D341Med (cell line): ENCODE measurements at regions not wholly inside any gene's neighbourhood (a gene's known extent, or its start where the extent isn't known, plus 50 kb on each side); places are given as distances from the start of the nearest gene placed in this dataset.
A peak's percentile ranks its signal among the peaks of the same experiment; 100 is the strongest.
"Not testable (repeated sequence)": the region's sequence is repeated elsewhere in the genome, so short reads cannot be mapped to it uniquely, and the experiment has no call there.

Experiments used
- DNase-seq: peaks from one replicate; pipeline ENCODE4 v3.0.0; 2012; ENCODE audit warnings: low spot score

DNA sequence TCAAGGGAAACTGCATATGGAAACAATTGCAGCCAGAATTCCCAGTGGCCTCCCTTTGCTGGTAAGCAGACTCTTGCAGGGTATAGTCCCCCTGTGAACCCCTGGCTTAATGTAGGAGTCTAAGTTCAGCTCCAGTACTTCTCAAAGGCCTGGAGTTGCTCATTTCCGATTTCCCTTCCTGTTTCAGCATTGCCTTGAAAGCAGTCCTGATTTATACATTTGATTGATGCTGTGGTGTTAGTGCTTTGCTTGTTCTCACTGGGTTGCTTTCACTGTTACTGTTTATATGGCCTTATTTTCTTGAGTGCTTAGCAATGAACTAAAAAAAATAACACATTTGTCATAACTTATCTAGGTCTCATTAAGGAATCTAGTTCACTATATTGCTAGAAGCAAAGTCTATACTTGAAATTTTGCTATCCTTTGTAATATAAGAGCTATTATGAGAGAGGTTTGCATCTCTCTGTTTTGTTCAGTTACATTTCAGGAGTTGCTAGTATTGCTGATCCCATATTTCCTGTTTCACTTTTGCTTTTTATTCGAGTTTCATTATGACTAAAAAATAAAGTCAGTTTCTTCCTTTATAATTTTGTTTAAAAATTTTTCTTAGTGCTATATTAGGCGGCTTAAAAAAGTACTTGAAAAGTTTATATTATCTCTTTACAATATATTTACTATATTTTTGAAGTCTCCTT is 122.4 kb upstream of the NMUR2 start:
- no peak for DNase-seq

DNA sequence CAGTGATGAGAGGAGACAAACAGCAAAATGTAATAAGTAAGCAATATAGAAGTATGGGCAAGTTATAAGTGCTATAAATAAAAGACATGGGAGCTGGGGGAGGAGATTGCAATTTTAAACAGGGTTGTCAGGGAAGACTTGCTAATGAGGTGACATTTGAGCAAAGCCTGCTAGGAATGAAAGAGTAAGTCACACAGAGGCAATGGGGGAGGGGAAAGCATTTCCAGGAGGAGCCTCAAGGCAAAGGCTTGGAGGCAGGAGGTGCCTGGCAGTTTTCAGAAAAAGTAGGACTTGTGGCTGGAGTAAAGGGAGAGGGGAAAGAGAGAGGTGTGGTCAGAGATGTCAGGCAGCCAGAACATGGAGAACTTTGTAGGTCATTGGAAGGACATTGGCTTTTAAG is 124.4 kb upstream of the NMUR2 start:
- no peak for DNase-seq

DNA sequence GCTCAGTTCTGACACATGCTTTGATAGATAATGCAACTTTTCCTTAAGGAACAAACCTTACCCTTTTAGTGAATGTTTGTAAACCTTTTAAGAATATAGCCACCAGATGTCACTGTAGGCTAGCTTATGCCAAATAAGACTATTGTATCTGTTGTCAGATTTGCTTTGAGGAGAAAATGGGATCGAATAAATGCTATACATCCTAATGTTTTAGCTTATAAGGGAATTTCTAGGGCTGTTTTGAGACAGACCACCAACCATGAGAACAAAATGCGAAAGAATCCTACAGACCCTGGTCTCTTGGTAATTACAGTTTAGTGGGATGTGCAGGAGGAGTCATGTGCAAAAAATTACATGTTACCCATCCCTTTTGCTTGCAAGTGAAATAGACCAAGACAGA is 127.6 kb upstream of the NMUR2 start:
- peak; percentile 29 for DNase-seq

DNA sequence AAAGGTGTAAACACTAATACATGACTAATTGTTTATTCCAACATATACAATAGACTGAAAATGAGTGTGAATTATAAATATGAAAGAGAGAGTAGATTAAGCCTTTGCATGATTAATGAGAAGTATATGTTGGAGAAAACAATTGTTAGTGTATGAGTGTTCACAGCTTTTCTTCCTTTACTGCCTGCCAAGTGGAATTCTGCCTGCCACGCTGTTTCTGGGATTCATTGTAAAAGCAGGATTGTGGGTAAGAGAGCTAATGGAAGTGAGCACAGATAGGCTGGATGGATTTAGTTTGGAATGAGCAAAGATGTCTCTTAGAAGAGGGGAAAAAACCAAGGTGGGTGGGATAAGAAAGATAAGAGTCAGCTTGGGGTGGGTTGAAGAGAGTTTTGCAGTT is 129.6 kb upstream of the NMUR2 start:
- DNase-seq, result no peak

DNA sequence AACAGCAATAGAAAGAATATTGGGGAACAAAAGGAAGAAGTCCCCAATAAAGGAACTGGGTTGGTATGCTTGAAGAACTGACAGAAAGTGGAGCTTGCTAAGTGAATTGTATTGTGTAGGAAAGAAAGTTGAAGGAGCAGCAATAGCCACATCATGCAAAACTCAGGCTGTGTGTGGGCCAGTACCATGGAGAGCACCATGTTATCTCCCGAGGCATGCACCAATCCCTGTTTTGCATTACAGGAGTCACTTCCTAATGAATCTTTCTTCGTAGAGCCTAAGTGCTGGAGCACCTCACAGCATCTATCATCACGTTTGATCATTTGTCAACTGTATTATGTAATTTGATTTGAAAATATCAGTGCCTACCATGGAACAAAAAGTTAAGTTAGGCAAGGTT is 137.7 kb upstream of the NMUR2 start:
- no peak for DNase-seq

DNA sequence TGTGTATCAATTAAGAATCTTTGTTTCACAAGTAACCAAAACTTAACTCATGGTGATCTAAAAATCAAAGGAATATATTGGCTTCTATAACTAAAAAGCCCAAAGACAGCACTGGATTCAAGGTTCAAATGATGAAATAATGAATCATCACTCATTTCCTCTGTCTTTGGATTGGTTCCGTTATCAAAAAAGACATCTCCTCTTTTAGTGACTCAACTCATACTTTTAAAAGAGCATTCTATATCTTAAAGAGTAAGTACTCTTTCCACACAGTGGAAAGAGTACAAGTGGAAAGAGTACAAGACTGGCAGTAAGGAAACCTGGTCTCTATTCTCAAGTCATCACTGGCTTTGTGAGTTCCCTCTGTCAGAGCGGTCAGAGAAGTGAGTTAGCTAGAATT is 141.4 kb upstream of the NMUR2 start:
- no peak for DNase-seq

DNA sequence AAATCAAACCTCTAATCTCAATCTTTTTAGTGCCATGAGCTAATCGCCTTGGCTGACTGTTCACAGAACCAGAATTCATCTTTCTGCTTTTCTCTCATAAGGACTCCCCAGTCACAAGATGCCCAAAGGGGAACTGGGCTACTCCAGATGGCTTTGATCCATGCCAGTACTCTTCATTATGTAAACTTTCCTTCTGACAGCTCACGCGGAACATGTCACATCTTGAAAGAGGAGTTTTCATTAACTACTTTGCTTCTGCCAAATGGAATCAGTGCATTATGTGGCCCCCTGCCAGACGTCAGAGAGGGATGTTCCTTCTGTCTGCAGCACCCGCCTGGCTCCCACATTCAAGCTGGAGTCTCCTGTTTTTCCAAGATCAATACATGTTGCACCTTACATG is 142.1 kb upstream of the NMUR2 start:
- no peak for DNase-seq

DNA sequence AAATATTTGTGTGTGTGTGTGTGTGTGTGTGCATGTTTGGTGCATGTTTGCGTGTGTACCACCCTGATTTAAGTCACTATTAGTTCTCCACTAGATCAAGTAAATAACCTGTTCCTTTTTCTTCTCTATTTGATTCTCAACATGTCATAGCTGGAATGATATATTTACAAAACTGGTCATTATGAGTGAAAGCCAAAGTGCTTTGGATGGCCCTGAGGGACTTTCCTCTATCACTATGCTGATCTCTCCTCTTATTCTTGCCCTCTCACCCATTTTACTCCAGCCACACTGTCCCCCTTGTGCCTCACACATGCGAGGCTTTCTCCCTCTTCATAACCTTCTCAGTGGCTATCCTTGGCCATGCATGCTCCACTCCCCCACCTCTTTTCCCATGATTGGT is 144.6 kb upstream of the NMUR2 start:
- no peak for DNase-seq

DNA sequence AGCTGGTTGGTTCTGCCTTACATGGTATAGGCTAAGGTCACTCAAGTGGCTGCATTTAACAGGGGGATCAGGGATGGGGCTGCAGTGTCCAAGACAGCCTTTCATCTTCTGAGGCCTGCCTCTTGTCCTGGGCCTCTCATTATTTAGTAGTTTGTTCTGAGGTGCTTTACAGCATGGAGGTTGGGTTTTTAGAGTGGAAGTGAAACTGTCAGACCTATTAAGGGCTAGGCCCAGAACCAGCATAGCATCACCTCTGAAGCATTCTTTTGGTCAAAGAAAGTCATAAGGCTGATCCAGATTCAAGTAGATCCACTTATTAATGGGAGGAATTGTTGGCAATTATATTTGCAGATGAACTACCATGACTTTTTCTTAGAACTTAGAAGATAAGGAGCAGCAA is 146.0 kb upstream of the NMUR2 start:
- DNase-seq, result no peak

DNA sequence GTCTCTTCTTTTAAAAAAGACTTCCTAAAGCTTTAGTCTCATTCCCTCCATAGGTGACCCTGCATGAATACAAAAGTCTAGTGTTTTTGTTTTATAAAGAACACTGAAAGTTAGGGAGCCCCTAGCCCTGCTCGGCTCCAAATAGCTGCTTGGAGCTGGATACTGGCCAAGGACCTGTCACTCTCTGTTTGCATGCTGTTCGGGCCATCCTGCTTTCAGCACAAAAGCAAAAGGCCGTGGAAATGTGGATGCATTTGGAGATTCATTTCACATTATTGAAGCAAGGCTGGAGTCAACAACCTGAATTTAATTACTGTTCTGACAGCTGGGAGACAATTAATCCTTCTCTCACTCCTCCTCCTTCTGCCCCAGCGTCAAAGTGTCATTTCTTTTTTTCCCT is 151.7 kb upstream of the NMUR2 start:
- peak; percentile 22 for DNase-seq

DNA sequence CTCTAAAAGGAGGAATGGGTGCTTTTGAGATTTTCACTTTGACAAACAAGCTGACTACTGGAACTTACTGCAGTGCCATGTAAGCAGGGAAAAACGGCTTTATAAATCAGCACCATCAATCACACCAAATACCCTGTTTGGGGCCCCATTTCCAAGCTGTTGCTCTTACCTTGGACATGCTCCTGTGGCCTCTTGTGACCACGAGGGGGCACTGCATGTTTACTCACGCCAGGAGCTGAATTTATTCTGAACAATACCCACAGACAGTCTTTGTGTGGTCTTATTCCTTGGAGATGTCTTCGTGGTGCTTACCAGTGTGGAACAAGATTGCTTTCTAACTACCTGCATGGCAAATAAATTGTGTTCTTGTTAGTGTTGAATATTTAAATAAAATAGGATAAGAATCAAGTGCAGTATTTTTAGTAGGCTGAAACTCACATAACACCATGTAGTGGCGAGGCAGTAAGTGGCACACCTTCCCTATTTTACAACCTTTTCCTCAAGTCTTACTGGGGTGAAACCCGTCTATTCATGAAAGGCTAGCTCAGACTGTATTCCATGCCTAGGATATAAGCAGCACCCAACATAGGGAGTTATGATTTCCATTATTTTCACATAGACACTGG is 155.5 kb upstream of the NMUR2 start:
- DNase-seq, result peak; percentile 61

DNA sequence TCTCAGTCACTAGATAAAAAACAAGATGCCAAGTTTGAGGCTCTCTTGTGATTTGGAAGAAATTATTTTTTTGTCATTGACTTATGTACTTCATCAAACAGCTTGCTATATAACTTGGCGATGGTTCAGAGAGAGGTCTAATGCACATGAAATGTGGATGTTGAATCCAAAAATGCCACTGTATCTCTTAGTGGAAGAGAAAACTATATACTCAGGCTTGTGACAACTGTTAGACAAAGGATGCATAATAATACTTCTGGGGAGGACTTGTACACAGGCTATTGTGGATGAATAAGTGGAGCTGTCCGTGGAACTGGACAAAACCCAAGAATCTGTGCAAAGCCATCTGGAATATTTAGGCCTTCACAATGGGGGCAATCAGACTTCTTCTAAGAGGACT is 162.9 kb upstream of the NMUR2 start:
- no peak for DNase-seq

DNA sequence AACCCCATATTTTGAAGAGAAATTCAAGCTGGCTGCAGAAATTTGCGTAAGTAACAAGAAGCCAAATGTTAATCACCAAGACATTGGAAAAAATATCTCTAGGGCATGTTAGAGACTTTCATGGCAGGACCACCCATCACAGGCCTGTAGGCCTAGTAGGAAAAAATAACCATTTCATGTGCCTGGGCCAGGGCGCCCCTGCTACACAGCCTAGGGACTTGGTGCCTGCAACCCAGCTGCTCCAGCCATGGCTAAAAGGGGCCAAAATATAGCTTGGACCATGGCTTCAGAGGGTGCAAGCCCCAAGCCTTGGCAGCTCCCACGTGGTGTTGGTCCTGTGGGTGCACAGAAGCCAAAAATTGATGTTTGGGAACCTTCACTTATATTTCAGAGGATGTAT is 167.7 kb upstream of the NMUR2 start:
- no peak for DNase-seq

DNA sequence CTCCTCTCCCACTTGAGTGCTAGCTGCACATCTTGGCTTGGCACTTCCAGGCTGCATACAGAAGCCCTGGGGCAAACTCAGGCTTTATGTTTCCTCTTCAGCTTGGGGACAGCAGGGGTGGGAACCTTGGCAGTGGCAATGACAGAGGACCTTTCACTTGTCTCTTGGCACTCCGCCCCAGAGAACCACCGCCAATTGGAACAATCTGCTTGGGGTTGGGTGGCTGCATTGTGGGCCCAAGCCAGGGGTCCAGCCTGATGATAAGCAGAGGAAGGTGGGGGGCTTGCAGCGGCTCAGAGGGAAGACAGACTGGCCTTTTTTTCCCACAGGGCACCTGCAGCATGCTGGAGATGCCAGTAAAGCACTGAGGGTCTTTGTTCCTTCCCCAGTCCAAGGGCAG is 179.0 kb upstream of the NMUR2 start:
- no peak for DNase-seq

DNA sequence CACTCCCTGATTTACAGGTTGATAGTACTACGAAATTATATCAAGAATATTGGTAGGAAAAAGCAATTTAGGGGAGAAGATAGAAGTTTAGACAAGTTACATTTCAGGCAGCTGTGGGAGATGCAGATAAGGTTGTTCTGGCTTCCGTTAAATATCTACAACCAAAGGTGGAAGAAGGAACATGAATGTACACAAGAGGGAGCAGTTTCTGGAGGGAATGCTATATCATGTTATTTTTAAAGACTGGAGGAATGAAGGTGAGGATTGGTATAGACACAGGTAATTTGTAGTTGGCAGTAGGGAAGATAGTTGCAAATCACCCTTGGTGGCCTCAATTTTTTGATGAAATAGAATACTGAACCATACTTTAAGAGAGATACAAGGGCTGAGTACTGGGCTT is 187.3 kb upstream of the NMUR2 start:
- DNase-seq, result no peak

DNA sequence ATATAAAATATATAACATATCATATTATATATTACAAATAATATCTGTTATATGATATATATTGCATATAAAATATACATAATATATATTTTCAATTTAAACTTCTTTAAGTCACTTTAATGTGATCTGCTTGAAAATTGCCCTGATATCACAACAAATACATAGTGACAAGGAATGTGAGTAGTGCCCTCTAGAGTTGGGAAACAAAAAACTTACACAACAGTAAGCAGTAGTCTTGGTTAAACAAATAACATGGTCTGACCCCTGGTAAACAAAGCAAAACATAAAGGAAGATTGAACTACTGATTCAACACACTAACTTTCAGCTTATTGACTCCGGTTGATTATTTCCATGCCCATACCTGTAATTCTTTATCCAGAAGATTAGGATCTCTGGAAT is 188.3 kb upstream of the NMUR2 start:
- DNase-seq, result no peak

DNA sequence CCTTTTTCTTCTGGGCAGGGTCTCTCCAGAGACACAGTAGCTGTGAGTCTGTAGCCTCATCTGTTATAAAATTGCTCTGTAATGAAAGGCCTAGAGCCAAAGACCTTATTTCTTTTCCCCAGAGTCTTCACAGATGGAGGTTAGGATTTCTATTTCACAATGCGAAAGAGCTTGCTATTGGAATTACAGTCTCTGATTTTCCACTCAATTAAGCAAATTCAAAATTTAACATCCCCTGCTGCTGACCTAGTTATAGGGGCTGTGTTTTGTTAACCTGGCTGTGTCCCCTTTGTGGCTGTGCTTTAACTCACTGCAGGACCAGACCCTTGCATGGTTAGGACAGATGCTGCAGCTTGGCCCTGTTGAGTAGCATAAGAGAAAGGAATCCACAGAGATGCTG is 190.3 kb upstream of the NMUR2 start:
- DNase-seq, result no peak

DNA sequence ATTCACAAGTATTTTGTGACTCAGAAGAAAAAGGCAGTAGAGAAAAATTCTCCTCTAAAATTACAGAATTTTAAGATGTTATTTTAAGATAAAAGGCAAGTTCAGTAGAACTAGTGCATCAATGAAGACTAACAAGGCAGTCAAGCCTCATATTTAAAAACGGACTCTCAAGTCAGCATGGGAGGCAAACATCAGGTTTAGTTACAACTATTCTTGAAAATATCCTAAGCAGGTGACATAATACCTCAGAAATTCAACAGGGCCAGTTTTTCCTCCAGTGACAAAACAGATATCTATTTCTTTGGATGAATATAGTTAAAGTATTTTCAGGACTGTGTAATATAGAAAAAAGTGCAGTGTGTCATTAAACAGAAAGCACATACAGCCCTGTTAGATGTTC is 194.0 kb upstream of the NMUR2 start:
- no peak for DNase-seq

DNA sequence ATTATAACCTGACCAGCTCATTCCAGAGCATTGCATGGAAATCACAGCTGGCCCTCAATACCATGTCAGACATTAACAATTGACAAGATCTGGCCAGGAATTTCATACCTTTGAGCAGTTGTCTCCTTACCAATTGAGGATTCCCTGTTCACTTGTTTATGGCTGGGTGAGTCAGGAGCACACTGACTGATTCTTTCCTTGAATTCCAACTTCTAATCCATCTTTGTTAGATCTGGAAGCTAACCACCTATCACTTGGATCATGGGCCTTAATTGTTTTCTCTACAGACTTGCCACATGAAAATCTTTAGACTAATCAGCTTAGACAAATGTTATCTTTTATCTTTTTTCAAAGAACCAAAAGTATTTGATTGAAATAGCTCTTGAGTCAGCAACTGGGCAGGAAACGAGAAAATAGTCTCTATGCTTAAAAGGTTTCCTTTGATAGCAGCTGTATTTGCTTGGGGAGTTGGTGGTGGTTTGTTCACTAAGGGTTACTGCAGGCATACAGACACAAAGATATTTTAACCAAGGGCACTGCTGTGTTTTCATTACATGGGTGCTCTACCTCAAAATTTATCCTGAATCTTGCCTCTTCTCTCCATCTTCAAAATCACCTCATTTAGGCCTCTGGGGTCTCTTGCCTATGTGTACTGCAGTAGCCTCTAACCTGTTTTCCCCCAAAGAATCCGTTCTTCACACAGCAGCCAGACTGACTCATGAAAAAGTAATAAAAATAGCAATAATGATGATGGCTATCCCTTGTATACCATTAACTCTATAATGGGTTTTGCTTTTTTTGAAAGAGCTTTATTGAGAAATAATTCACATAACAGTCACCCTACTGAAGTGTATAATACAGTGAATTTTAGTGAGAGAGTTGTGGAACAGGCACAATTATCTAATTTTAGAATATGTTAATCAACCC is 197.0 kb upstream of the NMUR2 start:
- DNase-seq, result no peak

DNA sequence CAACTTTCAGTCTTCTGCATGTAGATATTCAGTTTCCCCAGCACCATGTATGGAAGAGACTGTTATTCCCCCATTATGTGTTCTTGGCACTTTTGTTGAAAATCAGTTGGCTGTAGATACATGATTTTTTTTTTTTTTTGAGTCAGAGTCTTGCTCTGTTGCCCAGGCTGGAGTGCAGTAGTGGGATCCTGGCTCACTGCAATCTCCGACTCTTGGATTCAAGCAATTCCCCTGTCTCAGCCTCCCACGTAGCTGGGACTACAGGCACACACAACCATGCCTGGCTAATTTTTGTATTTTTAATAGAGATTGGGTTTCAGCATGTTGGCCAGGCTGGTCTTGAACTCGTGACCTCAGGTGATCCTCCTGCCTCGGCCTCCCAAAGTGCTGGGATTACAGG is 201.0 kb upstream of the NMUR2 start:
- DNase-seq, result not testable (repeated sequence)

DNA sequence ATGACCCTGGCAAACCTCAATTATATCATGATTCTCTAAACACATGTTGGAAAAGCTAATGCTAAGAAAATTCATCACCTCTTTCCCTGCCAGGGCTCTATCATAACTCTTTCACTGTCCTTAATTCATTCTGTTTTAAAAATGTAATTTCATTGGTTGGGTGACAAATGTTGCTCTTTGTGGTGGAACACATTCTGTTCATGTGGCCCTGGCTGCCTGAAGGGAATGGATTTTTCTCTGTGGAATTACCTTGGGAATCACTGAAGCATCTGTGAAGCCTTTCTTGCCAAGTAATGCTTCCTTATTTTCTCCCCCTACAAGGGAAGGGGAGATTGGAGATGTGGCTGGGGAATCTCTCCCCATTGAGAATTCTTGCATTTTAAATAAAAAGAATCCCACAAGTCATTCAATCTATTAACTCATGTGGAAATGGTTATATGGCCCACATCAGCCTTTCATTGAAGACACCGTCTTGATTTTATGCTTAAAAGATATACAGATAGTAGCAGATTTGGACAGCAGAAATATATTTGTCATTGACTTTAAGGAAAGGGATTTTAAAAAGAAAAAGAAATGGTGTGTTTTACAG is 201.8 kb upstream of the NMUR2 start:
- no peak for DNase-seq

DNA sequence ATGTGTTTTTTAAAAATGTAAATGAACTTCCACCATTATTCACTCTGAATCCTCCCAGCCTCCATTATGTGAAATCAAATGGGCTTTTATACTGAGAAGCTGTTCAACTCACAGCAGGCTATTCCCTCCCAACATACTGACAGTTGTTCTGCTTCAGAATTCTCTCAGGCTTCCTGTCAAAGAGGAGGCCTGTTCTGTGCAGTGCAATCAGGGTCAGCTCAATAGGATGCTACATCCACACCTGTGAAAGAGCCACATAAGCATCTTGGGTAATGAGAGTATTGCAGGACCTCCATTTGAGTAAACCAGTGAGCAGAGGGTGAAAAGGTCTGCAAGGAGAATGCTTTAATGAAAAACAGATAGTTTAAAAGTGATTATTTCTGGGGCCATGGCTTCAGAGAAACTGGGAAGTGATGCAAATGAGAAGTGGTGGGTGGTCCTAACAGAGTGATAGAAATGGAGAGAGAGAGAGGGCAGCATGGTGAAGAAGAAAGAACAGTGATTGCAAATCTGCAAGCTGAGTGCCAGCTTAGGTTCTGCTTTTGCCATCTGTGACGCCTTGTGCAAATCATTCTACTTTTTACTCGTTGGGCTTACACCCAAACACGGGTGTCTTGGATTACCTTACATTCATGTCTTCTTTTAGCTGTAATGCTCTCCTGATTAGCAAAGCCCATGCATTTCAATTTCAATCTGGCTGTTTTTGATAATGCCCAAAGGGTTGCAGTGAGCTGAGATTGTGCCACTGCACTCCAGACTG is 202.5 kb upstream of the NMUR2 start:
- no peak for DNase-seq
